Body of pancreas (tissue), 4 donors: ENCODE measurements at regions not wholly inside any gene's neighbourhood (a gene's known extent, or its start where the extent isn't known, plus 50 kb on each side); places are given as distances from the start of the nearest gene placed in this dataset.

Experiments used
- CTCF ChIP-seq, 7 experiments: fragments of 450-650 bp in 4 of 7; fragments of 200-600 bp in 3 of 7; sonication (generic) in 3 of 7; IDR thresholded peaks; one replicate each; pipeline ENCODE4 v1.5.1; 2016 to 2019; ENCODE audit warnings: antibody characterized with exemption in 7 of 7
- POLR2A ChIP-seq, 3 donors: fragments of 450-650 bp; IDR thresholded peaks; one replicate each; pipeline ENCODE4 v1.6.1; 2016; ENCODE audit warnings: antibody characterized with exemption in 3 of 3, mild to moderate bottlenecking in 2 of 3

DNA sequence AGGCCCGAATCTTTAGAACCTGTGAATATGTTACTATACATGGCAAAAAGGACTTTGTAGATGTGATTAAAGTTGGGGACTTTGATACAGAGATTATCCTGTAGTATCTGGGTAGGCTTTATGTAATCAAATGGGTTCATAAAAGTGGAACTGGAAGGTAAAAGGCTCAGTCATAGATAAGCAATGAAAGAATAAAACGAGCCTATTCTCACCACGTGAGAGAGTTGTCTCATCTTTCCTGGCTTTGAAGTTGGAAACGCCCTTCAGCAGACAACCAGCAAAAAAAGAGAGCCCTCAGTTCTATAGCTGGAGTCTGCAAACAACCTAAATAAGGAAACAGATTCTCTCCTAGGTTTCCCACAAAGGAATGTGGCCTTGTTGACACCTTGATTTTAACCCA, 805.8 kb upstream of the DIAPH2 start:
- TF ChIP-seq CTCF (IDR thresholded peaks at IDR 0.05): no peak
- no peak for TF ChIP-seq POLR2A (IDR thresholded peaks at IDR 0.05)
